Fibroblast of lung (primary cell): ENCODE measurements at regions not wholly inside any gene's neighbourhood (a gene's known extent, or its start where the extent isn't known, plus 50 kb on each side); places are given as distances from the start of the nearest gene placed in this dataset.

Experiments
- DNase-seq, 2 donors: peaks; one replicate each; pipeline versions ENCODE4 v3.0.0 to v3.0.0-alpha.2; 2010; ENCODE audit warnings: low read depth in 2 of 2
- H2AFZ ChIP-seq: 2 replicates; pipeline ENCODE4 v1.5.1; 2012; ENCODE audit warnings: low read length, control low read depth, inconsistent platforms
- H3K27ac ChIP-seq: 2 replicates; pipeline ENCODE4 v1.5.1; 2011; ENCODE audit warnings: low read length, control low read depth; ENCODE audit not compliant: insufficient read depth
- H3K27me3 ChIP-seq: 2 replicates; pipeline ENCODE4 v1.5.1; 2011; ENCODE audit warnings: mild to moderate bottlenecking, low read length; ENCODE audit not compliant: control insufficient read depth, insufficient read depth
- H3K36me3 ChIP-seq: 2 replicates; pipeline ENCODE4 v1.5.1; 2011; ENCODE audit warnings: low read length; ENCODE audit not compliant: control insufficient read depth, insufficient read depth
- H3K4me1 ChIP-seq: 2 replicates; pipeline ENCODE4 v1.5.1; 2011; ENCODE audit warnings: low read length; ENCODE audit not compliant: control insufficient read depth, insufficient read depth; ENCODE audit errors: extremely low read depth
- H3K4me2 ChIP-seq: 2 replicates; pipeline ENCODE4 v1.5.1; 2011; ENCODE audit warnings: low read length, control low read depth; ENCODE audit not compliant: insufficient read depth; ENCODE audit errors: extremely low read depth
- H3K4me3 ChIP-seq, 4 experiments: fragments of 200-600 bp in 1 of 4; sonication (generic) in 1 of 4; replicated peaks in 1 of 4; 2 replicates each; pipeline ENCODE4 v1.5.1; 2011 to 2016; ENCODE audit warnings: low read length in 4 of 4, low read depth in 3 of 4, mild to moderate bottlenecking in 3 of 4, control low read depth in 2 of 4, inconsistent platforms in 1 of 4, mixed read lengths in 1 of 4; ENCODE audit not compliant: insufficient read depth in 1 of 4; ENCODE audit errors: control extremely low read depth in 1 of 4
- H3K79me2 ChIP-seq: 2 replicates; pipeline ENCODE4 v1.5.1; 2012; ENCODE audit warnings: mild to moderate bottlenecking, low read length, inconsistent platforms; ENCODE audit not compliant: control insufficient read depth, insufficient read depth
- H3K9ac ChIP-seq: 2 replicates; pipeline ENCODE4 v1.5.1; 2011; ENCODE audit warnings: mild to moderate bottlenecking, low read length, control low read depth; ENCODE audit not compliant: insufficient read depth
- H3K9me3 ChIP-seq: 2 replicates; pipeline ENCODE4 v1.5.1; 2012; ENCODE audit warnings: low read depth, low read length; ENCODE audit not compliant: control insufficient read depth, insufficient read depth
- H4K20me1 ChIP-seq: 2 replicates; pipeline ENCODE4 v1.5.1; 2011; ENCODE audit warnings: low read length; ENCODE audit not compliant: control insufficient read depth, insufficient read depth; ENCODE audit errors: extremely low read depth
- EZH2 ChIP-seq: IDR thresholded peaks from 2 replicates; pipeline ENCODE4 v1.5.1; 2012; ENCODE audit warnings: low read length, control low read depth, mild to moderate bottlenecking; ENCODE audit errors: missing control alignments
- TF ChIP-seq, protein P1 (sequence below), 2 donors: IDR thresholded peaks in 1 of 2; conservative IDR thresholded peaks in 1 of 2; 1 replicate in 1 of 2; 2 replicates in 1 of 2; pipeline ENCODE4 v1.5.1; 2011 to 2012; ENCODE audit warnings: low read length in 2 of 2, control low read depth in 1 of 2, inconsistent platforms in 1 of 2, low read depth in 1 of 2, mild to moderate bottlenecking in 1 of 2

DNA sequence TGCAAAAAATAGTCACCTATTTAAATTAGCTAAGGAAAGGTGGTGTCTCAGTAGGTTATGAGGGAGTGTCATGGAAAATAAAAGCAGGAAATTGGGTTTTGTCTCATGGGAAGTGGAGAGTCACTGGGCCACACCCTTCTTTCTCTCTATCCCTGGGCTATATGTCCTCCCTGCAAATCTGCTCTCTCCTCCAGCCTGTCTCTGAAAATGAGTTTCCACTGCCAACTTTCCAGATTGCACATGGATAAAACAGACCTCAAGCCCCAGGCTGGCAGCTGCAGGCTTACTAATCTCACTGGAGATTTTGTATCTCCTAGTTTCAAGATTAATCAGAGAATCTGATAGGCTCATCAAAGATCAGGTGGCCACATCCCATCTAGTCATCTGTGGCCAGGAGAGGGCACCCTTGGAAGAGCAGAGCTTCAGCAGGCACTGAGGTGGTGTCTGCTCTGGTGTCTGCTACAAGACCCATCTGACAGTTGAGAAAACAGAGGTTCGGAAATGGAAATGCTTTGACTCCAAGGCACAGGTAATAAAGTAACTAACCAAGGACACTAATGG, 178.9 kb downstream of the MSX2 start:
- no peaks in the 10 kb centered on the region for H3K27me3 ChIP-seq
- no peaks in the 10 kb centered on the region for H3K36me3 ChIP-seq
- H3K79me2 ChIP-seq = no peaks in the 10 kb centered on the region
- no peak for DNase-seq
- H2AFZ ChIP-seq = no peak overlapping the region
- H3K4me2 ChIP-seq = no peak overlapping the region
- H3K9ac ChIP-seq = no peak overlapping the region
- TF ChIP-seq, protein P1, sequence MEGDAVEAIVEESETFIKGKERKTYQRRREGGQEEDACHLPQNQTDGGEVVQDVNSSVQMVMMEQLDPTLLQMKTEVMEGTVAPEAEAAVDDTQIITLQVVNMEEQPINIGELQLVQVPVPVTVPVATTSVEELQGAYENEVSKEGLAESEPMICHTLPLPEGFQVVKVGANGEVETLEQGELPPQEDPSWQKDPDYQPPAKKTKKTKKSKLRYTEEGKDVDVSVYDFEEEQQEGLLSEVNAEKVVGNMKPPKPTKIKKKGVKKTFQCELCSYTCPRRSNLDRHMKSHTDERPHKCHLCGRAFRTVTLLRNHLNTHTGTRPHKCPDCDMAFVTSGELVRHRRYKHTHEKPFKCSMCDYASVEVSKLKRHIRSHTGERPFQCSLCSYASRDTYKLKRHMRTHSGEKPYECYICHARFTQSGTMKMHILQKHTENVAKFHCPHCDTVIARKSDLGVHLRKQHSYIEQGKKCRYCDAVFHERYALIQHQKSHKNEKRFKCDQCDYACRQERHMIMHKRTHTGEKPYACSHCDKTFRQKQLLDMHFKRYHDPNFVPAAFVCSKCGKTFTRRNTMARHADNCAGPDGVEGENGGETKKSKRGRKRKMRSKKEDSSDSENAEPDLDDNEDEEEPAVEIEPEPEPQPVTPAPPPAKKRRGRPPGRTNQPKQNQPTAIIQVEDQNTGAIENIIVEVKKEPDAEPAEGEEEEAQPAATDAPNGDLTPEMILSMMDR (conservative IDR thresholded peaks at IDR 0.05 in 1 of 2, IDR thresholded peaks at IDR 0.05 in 1 of 2; ENCODE audit: low read depth in 1 of 2, low read length in 2 of 2) = no peak
- no peak for TF ChIP-seq EZH2
- no peaks in the 10 kb centered on the region for H4K20me1 ChIP-seq
- H3K4me1 ChIP-seq = no peaks in the 10 kb centered on the region
- H3K27ac ChIP-seq = no peak overlapping the region
- no peaks in the 10 kb centered on the region for H3K9me3 ChIP-seq
- no peak overlapping the region for H3K4me3 ChIP-seq

DNA sequence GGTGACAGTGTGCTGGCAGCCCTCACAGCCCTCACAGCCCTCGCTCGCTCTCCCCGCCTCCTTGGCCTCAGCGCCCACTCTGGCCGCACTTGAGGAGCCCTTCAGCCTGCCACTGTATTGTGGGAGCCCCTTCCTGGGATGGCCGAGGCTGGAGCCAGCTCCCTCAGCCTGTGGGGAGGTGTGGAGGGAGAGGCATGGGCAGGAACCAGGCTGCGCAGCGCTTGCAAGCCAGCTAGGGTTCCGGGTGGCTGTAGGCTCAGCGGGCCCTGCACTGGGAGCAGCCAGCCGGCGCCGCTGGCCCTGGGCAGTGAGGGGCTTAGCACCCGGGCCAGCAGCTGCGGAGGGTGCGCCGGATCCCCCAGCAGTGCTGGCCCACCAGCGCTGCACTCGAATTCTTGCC, 177.0 kb downstream of the MSX2 start:
- H3K4me1 ChIP-seq = no peaks in the 10 kb centered on the region
- no peaks in the 10 kb centered on the region for H3K27me3 ChIP-seq
- H3K4me2 ChIP-seq = no peak overlapping the region
- H3K36me3 ChIP-seq = no peaks in the 10 kb centered on the region
- no peak for TF ChIP-seq EZH2
- TF ChIP-seq, protein P1 (conservative IDR thresholded peaks at IDR 0.05 in 1 of 2, IDR thresholded peaks at IDR 0.05 in 1 of 2; ENCODE audit: low read depth in 1 of 2, low read length in 2 of 2) = no peak
- no peak overlapping the region for H3K4me3 ChIP-seq
- H2AFZ ChIP-seq = no peak overlapping the region
- no peaks in the 10 kb centered on the region for H3K9me3 ChIP-seq
- H3K9ac ChIP-seq = no peak overlapping the region
- no peaks in the 10 kb centered on the region for H4K20me1 ChIP-seq
- H3K79me2 ChIP-seq = no peaks in the 10 kb centered on the region
- DNase-seq = no peak
- no peak overlapping the region for H3K27ac ChIP-seq

DNA sequence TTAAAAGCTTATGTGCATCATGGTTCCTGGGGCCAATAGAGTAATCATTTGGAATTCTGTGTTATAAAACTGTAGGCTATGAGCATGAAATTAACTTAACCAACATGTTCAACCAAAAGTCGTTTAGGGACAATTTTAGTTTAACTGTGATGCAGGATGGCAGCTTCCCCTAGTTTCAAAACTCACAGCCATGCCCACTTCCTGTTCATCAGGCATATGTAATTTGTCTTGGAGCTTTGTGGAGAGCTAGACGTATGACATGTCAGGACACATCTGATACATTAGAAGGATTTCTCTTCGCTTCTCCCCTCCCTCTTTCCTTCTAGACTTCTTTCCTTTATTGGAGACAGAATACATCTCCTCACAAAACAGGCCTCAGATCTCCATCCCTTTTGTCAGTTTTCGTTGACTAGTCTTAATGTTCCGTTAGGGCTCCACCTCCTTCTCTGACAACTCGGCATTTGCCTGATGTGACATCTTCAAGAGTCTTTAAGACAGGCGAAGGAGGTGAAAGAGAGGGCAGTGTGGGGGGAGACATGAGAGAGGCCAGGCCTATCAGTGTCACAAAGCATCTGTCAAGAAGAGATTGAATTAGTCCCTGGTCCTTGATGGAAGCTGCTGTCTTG, 176.0 kb downstream of the MSX2 start:
- Histone ChIP-seq H3K36me3 (no peaks in the 10 kb centered on the region), H3K79me2 (no peaks in the 10 kb centered on the region), H3K27ac (no peak overlapping the region), H3K9me3 (no peaks in the 10 kb centered on the region), H3K4me3 (no peak overlapping the region), H3K4me1 (no peaks in the 10 kb centered on the region), H3K4me2 (no peak overlapping the region), H4K20me1 (no peaks in the 10 kb centered on the region), H3K9ac (no peak overlapping the region), H2AFZ (no peak overlapping the region), H3K27me3 (no peaks in the 10 kb centered on the region)
- DNase-seq = no peak
- TF ChIP-seq, protein P1 (conservative IDR thresholded peaks at IDR 0.05 in 1 of 2, IDR thresholded peaks at IDR 0.05 in 1 of 2; ENCODE audit: low read depth in 1 of 2, low read length in 2 of 2) = no peak
- TF ChIP-seq EZH2 = no peak
